Globus pallidus (tissue), 1 donor: ENCODE measurements at regions not wholly inside any gene's neighbourhood (a gene's known extent, or its start where the extent isn't known, plus 50 kb on each side); places are given as distances from the start of the nearest gene placed in this dataset.

Source experiments
- DNase-seq: peaks from one replicate; pipeline ENCODE4 v3.0.0-alpha.2; 2015; ENCODE audit warnings: low spot score

GRCh38 chr2:120567128-120567527, 168.5 kb upstream of the GLI2 start:
- no peak for DNase-seq

- DNase-seq: no peak
These were observed 167.3 kb upstream of the GLI2 start for GRCh38 chr2:120568089-120568974.

- no peak for DNase-seq
These were observed 166.7 kb upstream of the GLI2 start for GRCh38 chr2:120568975-120569268.

- no peak for DNase-seq
These were observed 165.7 kb upstream of the GLI2 start for GRCh38 chr2:120570001-120570400.

- no peak for DNase-seq
These were observed 165.1 kb upstream of the GLI2 start for GRCh38 chr2:120570546-120570945.

- DNase-seq: no peak
These were observed 164.5 kb upstream of the GLI2 start for GRCh38 chr2:120571015-120571728.

GRCh38 chr2:120572226-120572625, 163.4 kb upstream of the GLI2 start:
- peak; percentile 42 for DNase-seq

GRCh38 chr2:120574620-120575019, 161.0 kb upstream of the GLI2 start:
- DNase-seq: no peak

- DNase-seq: no peak
These were observed 159.7 kb upstream of the GLI2 start for GRCh38 chr2:120575966-120576365.

- DNase-seq: no peak
These were observed 158.9 kb upstream of the GLI2 start for GRCh38 chr2:120576509-120577474.

GRCh38 chr2:120577721-120578295, 157.9 kb upstream of the GLI2 start:
- no peak for DNase-seq

GRCh38 chr2:120578576-120579352, 156.9 kb upstream of the GLI2 start:
- no peak for DNase-seq

GRCh38 chr2:120579916-120580685, 155.6 kb upstream of the GLI2 start:
- DNase-seq: peak; percentile 26

- no peak for DNase-seq
These were observed 155.0 kb upstream of the GLI2 start for GRCh38 chr2:120580709-120581108.

GRCh38 chr2:120583121-120583520, 152.5 kb upstream of the GLI2 start:
- no peak for DNase-seq

GRCh38 chr2:120583851-120584570, 151.7 kb upstream of the GLI2 start:
- DNase-seq: no peak

- no peak for DNase-seq
These were observed 149.0 kb upstream of the GLI2 start for GRCh38 chr2:120586507-120587278.

- DNase-seq: peak; percentile 55
These were observed 148.2 kb upstream of the GLI2 start for GRCh38 chr2:120587279-120587996.
